ENCODE measurements at regions not wholly inside any gene's neighbourhood (a gene's known extent, or its start where the extent isn't known, plus 50 kb on each side); places are given as distances from the start of the nearest gene placed in this dataset.
"Not testable (repeated sequence)": the region's sequence is repeated elsewhere in the genome, so short reads cannot be mapped to it uniquely, and the experiment has no call there.

DNA sequence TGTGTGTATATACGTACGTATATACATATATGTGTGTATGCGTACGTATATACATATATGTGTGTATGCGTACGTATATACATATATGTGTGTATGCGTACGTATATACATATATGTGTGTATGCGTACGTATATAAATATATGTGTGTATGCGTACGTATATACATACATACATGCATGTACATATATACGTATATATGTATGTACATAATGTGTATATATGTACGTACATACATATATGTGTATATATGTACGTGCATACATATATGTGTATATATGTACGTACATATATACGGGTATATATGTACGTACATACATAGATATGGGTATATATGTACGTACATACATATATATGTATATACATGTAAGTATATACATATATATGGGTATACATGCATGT is 332.1 kb downstream of the CRPPA start:
- TF ChIP-seq SIN3A (IDR thresholded peaks at IDR 0.05; ENCODE audit: borderline replicate concordance, insufficient read depth, low read depth, low read length) (no peak), POLR2AphosphoS5 (IDR thresholded peaks at IDR 0.05; ENCODE audit: low read depth, low read length) (no peak), TCF7L2 (IDR thresholded peaks at IDR 0.05; ENCODE audit: low read depth, low read length) (no peak)
- TF ChIP-seq, protein P1, sequence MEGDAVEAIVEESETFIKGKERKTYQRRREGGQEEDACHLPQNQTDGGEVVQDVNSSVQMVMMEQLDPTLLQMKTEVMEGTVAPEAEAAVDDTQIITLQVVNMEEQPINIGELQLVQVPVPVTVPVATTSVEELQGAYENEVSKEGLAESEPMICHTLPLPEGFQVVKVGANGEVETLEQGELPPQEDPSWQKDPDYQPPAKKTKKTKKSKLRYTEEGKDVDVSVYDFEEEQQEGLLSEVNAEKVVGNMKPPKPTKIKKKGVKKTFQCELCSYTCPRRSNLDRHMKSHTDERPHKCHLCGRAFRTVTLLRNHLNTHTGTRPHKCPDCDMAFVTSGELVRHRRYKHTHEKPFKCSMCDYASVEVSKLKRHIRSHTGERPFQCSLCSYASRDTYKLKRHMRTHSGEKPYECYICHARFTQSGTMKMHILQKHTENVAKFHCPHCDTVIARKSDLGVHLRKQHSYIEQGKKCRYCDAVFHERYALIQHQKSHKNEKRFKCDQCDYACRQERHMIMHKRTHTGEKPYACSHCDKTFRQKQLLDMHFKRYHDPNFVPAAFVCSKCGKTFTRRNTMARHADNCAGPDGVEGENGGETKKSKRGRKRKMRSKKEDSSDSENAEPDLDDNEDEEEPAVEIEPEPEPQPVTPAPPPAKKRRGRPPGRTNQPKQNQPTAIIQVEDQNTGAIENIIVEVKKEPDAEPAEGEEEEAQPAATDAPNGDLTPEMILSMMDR (IDR thresholded peaks at IDR 0.05): no peak
- H3K9me3 ChIP-seq (ENCODE audit: control insufficient read depth, insufficient read depth, low read depth, low read length): no peaks in the 10 kb centered on the region
- no peak for ATAC-seq
- no peaks in the 10 kb centered on the region for H3K4me1 ChIP-seq (ENCODE audit: control insufficient read depth, insufficient read depth, low read length)
- no peaks in the 10 kb centered on the region for H3K27me3 ChIP-seq (ENCODE audit: control insufficient read depth, insufficient read depth, low read length)
- H3K36me3 ChIP-seq (ENCODE audit: control insufficient read depth, insufficient read depth, low read length): no peaks in the 10 kb centered on the region
- in situ Hi-C loops (cut with HindIII; ENCODE audit: low pct_unique_long_range_greater_than_20kb, low sequenced_read_pairs): no loop called here
- no peak overlapping the region for H3K27ac ChIP-seq (ENCODE audit: low read length)
- no TSS peak for BruUV-seq (replicated peaks)
- intact Hi-C loops (cut with micrococcal nuclease; ENCODE audit: unreplicated experiment): no loop called here
- POLR2A ChIA-PET: no interaction called here
- DNase-seq (ENCODE audit: low read depth, low spot score): no peak
- no peak overlapping the region for H3K4me3 ChIP-seq (ENCODE audit: low read depth in 2 of 2, low read length in 2 of 2)
- CTCF ChIA-PET: no interaction called here

DNA sequence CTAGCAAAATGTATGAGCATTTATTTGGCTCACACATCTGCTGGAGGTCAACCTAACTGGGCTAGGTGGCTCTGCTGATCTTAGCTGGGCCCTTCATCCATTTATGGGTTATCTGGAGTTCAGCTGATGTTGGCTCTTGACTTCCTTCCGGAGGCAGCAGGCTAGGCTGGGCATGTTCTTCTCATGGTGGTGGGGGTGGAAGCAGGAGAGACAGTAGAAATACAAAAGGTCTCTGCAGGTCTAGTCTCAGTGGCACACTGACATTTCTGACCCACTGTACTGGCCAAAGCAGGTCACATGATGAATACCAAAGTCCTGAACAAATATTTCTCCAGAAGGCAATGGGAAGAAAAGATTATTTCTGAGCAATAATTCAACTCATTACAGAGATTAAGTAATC is 334.6 kb downstream of the CRPPA start:
- no peak overlapping the region for H3K4me3 ChIP-seq (ENCODE audit: low read depth in 2 of 2, low read length in 2 of 2)
- no peaks in the 10 kb centered on the region for H3K9me3 ChIP-seq (ENCODE audit: control insufficient read depth, insufficient read depth, low read depth, low read length)
- DNase-seq (ENCODE audit: low read depth, low spot score): no peak
- no TSS peak for BruUV-seq (replicated peaks)
- H3K27ac ChIP-seq (ENCODE audit: low read length): no peak overlapping the region
- no peaks in the 10 kb centered on the region for H3K36me3 ChIP-seq (ENCODE audit: control insufficient read depth, insufficient read depth, low read length)
- in situ Hi-C loops (cut with HindIII; ENCODE audit: low pct_unique_long_range_greater_than_20kb, low sequenced_read_pairs): no loop called here
- ChIA-PET POLR2A (no interaction called here), CTCF (no interaction called here)
- ATAC-seq: no peak
- no peaks in the 10 kb centered on the region; the same call in 1 of the 2 replicates for H3K4me1 ChIP-seq (ENCODE audit: control insufficient read depth, insufficient read depth, low read length)
- H3K27me3 ChIP-seq (ENCODE audit: control insufficient read depth, insufficient read depth, low read length): no peaks in the 10 kb centered on the region
- no peak for TF ChIP-seq SIN3A (IDR thresholded peaks at IDR 0.05; ENCODE audit: borderline replicate concordance, insufficient read depth, low read depth, low read length)
- TF ChIP-seq, protein P2, sequence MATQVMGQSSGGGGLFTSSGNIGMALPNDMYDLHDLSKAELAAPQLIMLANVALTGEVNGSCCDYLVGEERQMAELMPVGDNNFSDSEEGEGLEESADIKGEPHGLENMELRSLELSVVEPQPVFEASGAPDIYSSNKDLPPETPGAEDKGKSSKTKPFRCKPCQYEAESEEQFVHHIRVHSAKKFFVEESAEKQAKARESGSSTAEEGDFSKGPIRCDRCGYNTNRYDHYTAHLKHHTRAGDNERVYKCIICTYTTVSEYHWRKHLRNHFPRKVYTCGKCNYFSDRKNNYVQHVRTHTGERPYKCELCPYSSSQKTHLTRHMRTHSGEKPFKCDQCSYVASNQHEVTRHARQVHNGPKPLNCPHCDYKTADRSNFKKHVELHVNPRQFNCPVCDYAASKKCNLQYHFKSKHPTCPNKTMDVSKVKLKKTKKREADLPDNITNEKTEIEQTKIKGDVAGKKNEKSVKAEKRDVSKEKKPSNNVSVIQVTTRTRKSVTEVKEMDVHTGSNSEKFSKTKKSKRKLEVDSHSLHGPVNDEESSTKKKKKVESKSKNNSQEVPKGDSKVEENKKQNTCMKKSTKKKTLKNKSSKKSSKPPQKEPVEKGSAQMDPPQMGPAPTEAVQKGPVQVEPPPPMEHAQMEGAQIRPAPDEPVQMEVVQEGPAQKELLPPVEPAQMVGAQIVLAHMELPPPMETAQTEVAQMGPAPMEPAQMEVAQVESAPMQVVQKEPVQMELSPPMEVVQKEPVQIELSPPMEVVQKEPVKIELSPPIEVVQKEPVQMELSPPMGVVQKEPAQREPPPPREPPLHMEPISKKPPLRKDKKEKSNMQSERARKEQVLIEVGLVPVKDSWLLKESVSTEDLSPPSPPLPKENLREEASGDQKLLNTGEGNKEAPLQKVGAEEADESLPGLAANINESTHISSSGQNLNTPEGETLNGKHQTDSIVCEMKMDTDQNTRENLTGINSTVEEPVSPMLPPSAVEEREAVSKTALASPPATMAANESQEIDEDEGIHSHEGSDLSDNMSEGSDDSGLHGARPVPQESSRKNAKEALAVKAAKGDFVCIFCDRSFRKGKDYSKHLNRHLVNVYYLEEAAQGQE (IDR thresholded peaks at IDR 0.05; ENCODE audit: insufficient read depth in 1 of 2, low read depth in 2 of 2, low read length in 1 of 2): no peak
- intact Hi-C loops (cut with micrococcal nuclease; ENCODE audit: unreplicated experiment): no loop called here

DNA sequence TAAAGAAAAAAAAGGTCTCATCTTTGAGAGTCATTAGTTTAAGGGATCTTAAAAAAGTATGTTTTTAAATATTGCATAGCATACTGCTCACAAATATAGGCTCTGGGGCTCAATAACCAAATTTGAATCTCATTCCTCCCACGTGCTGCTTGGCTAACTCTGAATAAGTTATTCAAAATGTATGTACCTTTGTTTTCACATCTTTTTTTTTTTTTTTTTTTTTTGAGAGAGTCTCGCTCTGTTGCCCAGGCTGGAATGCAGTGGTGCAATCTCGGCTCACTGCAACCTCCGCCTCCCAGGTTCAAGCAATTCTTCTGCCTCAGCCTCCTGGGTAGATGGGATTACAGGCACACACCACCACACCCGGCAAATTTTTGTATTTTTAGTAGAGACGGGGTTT is 335.6 kb downstream of the CRPPA start:
- ATAC-seq; BruUV-seq (replicated peaks); H3K36me3 ChIP-seq (ENCODE audit: control insufficient read depth, insufficient read depth, low read length); H3K9me3 ChIP-seq (ENCODE audit: control insufficient read depth, insufficient read depth, low read depth, low read length); intact Hi-C loops (cut with micrococcal nuclease; ENCODE audit: unreplicated experiment); CTCF ChIA-PET; POLR2A ChIA-PET; H3K4me3 ChIP-seq (ENCODE audit: low read depth in 2 of 2, low read length in 2 of 2); H3K4me1 ChIP-seq (ENCODE audit: control insufficient read depth, insufficient read depth, low read length); H3K27ac ChIP-seq (ENCODE audit: low read length); H3K27me3 ChIP-seq (ENCODE audit: control insufficient read depth, insufficient read depth, low read length); DNase-seq (ENCODE audit: low read depth, low spot score); in situ Hi-C loops (cut with HindIII; ENCODE audit: low pct_unique_long_range_greater_than_20kb, low sequenced_read_pairs): not testable (repeated sequence)

Data from Panc1 (cell line).